Endothelial cell (in vitro differentiated cells): ENCODE measurements at regions not wholly inside any gene's neighbourhood (a gene's known extent, or its start where the extent isn't known, plus 50 kb on each side); places are given as distances from the start of the nearest gene placed in this dataset.

Experiments
- DNase-seq: peaks from one replicate; pipeline ENCODE4 v3.0.0; 2021; ENCODE audit warnings: low spot score
- H3K27ac Mint-ChIP-seq: one replicate; pipeline ENCODE4 v1.8.0; 2021; ENCODE audit warnings: mixed read lengths, inconsistent platforms; ENCODE audit not compliant: unreplicated experiment
- H3K27me3 Mint-ChIP-seq: one replicate; pipeline ENCODE4 v1.8.0; 2021; ENCODE audit warnings: mild to moderate bottlenecking, moderate library complexity, mixed read lengths, inconsistent platforms; ENCODE audit not compliant: unreplicated experiment
- H3K36me3 Mint-ChIP-seq: one replicate; pipeline ENCODE4 v1.8.0; 2021; ENCODE audit warnings: mild to moderate bottlenecking, low read depth, mixed read lengths, inconsistent platforms; ENCODE audit not compliant: unreplicated experiment
- H3K4me1 Mint-ChIP-seq: one replicate; pipeline ENCODE4 v1.8.0; 2021; ENCODE audit warnings: mild to moderate bottlenecking, mixed read lengths, inconsistent platforms; ENCODE audit not compliant: unreplicated experiment
- H3K4me3 Mint-ChIP-seq: one replicate; pipeline ENCODE4 v1.8.0; 2021; ENCODE audit warnings: mild to moderate bottlenecking, mixed read lengths, inconsistent platforms; ENCODE audit not compliant: unreplicated experiment
- H3K9me3 Mint-ChIP-seq: one replicate; pipeline ENCODE4 v1.8.0; 2021; ENCODE audit warnings: mixed read lengths, inconsistent platforms; ENCODE audit not compliant: unreplicated experiment
- TF ChIP-seq, protein P1 (sequence below): fragments of 200-600 bp; sonication (generic); IDR thresholded peaks from one replicate; pipeline ENCODE4 v1.5.0; 2021; ENCODE audit warnings: antibody characterized with exemption; ENCODE audit not compliant: unreplicated experiment

DNA sequence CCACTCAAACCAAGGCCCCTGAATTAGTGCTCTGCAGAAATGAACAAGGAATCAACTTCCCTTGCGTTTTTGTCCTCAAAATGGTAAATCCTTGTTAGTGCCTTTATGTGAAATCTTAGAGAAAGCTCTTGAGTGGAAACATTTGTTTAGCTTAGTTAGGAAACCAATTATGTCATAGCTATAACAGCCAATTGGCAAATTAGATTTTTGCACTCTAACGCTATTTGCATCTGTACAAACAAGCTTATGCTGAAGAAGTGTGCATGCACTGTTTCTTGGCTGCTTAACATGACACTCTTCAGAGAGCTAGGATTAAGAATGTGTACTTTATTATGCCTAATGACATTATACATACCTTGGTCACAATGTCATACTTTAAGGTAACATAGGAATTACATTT is 622.6 kb upstream of the SLC35B3 start:
- H3K4me1 Mint-ChIP-seq: no peaks in the 10 kb centered on the region
- H3K9me3 Mint-ChIP-seq: no peaks in the 10 kb centered on the region
- no peaks in the 10 kb centered on the region for H3K27me3 Mint-ChIP-seq
- no peak overlapping the region for H3K4me3 Mint-ChIP-seq
- H3K36me3 Mint-ChIP-seq: no peaks in the 10 kb centered on the region
- no peak for DNase-seq
- no peak overlapping the region for H3K27ac Mint-ChIP-seq
- TF ChIP-seq, protein P1, sequence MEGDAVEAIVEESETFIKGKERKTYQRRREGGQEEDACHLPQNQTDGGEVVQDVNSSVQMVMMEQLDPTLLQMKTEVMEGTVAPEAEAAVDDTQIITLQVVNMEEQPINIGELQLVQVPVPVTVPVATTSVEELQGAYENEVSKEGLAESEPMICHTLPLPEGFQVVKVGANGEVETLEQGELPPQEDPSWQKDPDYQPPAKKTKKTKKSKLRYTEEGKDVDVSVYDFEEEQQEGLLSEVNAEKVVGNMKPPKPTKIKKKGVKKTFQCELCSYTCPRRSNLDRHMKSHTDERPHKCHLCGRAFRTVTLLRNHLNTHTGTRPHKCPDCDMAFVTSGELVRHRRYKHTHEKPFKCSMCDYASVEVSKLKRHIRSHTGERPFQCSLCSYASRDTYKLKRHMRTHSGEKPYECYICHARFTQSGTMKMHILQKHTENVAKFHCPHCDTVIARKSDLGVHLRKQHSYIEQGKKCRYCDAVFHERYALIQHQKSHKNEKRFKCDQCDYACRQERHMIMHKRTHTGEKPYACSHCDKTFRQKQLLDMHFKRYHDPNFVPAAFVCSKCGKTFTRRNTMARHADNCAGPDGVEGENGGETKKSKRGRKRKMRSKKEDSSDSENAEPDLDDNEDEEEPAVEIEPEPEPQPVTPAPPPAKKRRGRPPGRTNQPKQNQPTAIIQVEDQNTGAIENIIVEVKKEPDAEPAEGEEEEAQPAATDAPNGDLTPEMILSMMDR: no peak

DNA sequence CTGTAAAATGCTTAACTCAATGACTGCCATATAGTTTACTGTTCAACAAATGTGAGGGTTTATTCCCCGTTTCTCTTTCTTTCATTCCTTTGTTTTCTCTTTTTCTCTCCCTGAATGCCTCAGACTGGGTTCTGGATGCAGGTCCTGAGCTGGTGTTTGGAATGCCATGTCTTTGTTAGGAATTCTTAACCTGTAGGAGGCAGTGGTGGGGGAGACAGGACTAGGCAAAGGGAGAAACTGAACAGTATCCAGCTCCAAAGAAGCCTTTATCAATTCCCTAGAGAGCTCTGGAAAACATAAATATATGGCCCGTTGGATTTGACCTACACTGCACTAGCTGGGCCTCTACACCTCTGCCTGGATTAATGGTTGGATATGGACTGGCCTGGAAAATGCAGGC is 621.2 kb upstream of the SLC35B3 start:
- TF ChIP-seq, protein P1: no peak
- H3K9me3 Mint-ChIP-seq: no peaks in the 10 kb centered on the region
- peaks cover 6% of the 10 kb centered on the region for H3K4me1 Mint-ChIP-seq
- no peaks in the 10 kb centered on the region for H3K27me3 Mint-ChIP-seq
- no peak for DNase-seq
- no peak overlapping the region for H3K27ac Mint-ChIP-seq
- no peak overlapping the region for H3K4me3 Mint-ChIP-seq
- no peaks in the 10 kb centered on the region for H3K36me3 Mint-ChIP-seq

DNA sequence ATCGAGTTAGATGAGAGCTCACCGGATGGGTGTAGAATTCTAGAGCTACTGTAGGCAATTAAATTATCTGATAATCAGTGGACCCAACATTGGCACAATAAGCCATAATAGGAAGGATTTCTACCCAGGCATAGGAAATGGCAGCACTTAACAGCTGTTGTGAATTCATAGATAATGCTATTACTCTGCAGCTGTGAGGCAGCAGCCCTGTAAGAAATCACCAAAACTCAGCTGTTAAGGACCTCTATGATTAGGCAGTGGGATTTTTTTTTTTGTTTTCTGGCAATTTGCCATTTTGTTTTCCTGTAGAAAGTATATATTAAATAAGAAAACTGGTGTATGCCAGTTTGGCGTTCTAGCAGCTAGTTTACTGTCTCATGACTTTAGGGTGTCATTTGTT is 609.1 kb upstream of the SLC35B3 start:
- no peak for DNase-seq
- Mint-ChIP-seq H3K27me3 (peaks cover 5% of the 10 kb centered on the region), H3K36me3 (peaks cover 4% of the 10 kb centered on the region), H3K4me3 (no peak overlapping the region), H3K27ac (no peak overlapping the region), H3K9me3 (no peaks in the 10 kb centered on the region), H3K4me1 (peaks cover 4% of the 10 kb centered on the region)
- TF ChIP-seq, protein P1: no peak

DNA sequence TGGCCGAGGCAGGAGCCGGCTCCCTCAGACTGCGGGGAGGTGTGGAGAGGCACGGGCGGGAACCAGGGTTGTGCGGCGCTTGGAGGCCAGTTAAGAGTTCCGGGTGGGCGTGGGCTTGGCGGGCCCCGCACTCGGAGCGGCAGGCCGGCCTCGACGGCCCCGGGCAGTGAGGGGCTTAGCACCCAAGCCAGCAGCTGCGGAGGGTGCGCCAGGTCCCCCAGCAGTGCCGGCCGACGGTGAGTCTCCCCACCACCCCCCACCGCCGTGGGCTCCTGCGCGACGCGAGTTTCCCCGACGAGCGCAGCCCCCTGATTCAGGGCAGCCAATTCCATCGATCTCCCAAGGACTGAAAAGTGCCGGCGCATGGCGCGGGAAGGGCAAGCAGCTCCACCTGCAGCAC is 605.4 kb upstream of the SLC35B3 start:
- peaks cover 4% of the 10 kb centered on the region for H3K4me1 Mint-ChIP-seq
- no peak overlapping the region for H3K27ac Mint-ChIP-seq
- H3K36me3 Mint-ChIP-seq: peaks cover 4% of the 10 kb centered on the region
- no peak overlapping the region for H3K4me3 Mint-ChIP-seq
- no peak for DNase-seq
- TF ChIP-seq, protein P1: no peak
- H3K9me3 Mint-ChIP-seq: no peaks in the 10 kb centered on the region
- peaks cover 5% of the 10 kb centered on the region for H3K27me3 Mint-ChIP-seq

DNA sequence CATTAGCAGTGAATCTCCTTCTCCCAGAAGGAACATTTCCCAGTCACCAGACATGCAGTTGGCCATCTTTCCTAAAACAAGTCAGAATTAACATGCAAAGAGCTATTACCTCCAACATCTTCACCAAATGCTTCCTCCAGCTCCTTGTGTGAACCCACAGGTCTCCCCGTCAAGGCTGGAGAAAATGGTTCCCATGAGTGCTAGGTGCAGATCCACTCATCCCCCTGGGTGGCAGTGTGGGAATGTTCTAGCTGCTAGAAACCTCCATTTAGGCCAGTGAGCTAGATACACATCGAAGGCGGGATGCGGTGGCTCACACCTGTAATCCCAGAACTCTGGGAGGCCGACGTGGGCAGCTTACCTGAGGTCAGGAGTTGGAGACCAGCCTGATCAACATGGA is 603.9 kb upstream of the SLC35B3 start:
- peaks cover 4% of the 10 kb centered on the region for H3K4me1 Mint-ChIP-seq
- H3K36me3 Mint-ChIP-seq: peaks cover 4% of the 10 kb centered on the region
- H3K9me3 Mint-ChIP-seq: no peaks in the 10 kb centered on the region
- H3K4me3 Mint-ChIP-seq: no peak overlapping the region
- no peak overlapping the region for H3K27ac Mint-ChIP-seq
- no peak for DNase-seq
- peaks cover 5% of the 10 kb centered on the region for H3K27me3 Mint-ChIP-seq
- TF ChIP-seq, protein P1: no peak
